PC-3 (cell line): ENCODE measurements at regions not wholly inside any gene's neighbourhood (a gene's known extent, or its start where the extent isn't known, plus 50 kb on each side); places are given as distances from the start of the nearest gene placed in this dataset.

Experiments
- ATAC-seq: fragments of 200-7000 bp; cut with Tn5 transposase; 2 replicates; pipeline ENCODE4 v1.9.1; 2020; ENCODE audit warnings: mild to moderate bottlenecking, moderate library complexity
- BruUV-seq: library from RNA; stranded (reverse); fragments of 400-500 nt; replicated peaks from 2 replicates; lab custom pipeline; 2021; lab: Mats Ljungman, UMichigan
- CTCF ChIA-PET: fragments of 300-600 bp; sonication (Branson Sonifier 250); formaldehyde crosslinking; loops from one replicate; lab custom pipeline; 2022; ENCODE audit warnings: antibody characterized with exemption; lab: Charles Lee
- POLR2A ChIA-PET: fragments of 300-600 bp; sonication (Branson Sonifier 250); formaldehyde crosslinking; loops from one replicate; lab custom pipeline; 2022; ENCODE audit warnings: antibody characterized with exemption; ENCODE audit not compliant: unreplicated experiment; lab: Charles Lee
- DNase-seq: peaks from one replicate; pipeline ENCODE4 v3.0.0-alpha.2; 2015
- H2AFZ ChIP-seq: fragments of 300-600 bp; sonication (generic); 2 replicates; pipeline ENCODE4 v1.6.0; 2016; ENCODE audit warnings: antibody characterized with exemption, low read length
- H3F3A ChIP-seq: fragments of 300-600 bp; sonication (generic); one replicate; pipeline ENCODE4 v1.6.0; 2017; ENCODE audit warnings: antibody characterized with exemption, low read length, control low read depth, mild to moderate bottlenecking; ENCODE audit not compliant: unreplicated experiment
- H3K27ac ChIP-seq: fragments of 300-600 bp; sonication (generic); 2 replicates; pipeline ENCODE4 v1.5.1; 2016; ENCODE audit warnings: mild to moderate bottlenecking, low read length
- H3K27me3 ChIP-seq: fragments of 300-600 bp; sonication (generic); 2 replicates; pipeline ENCODE4 v1.6.1; 2016; ENCODE audit warnings: low read length, mixed read lengths
- H3K36me3 ChIP-seq: fragments of 300-600 bp; sonication (generic); 2 replicates; pipeline ENCODE4 v1.6.1; 2016; ENCODE audit warnings: low read depth, mixed run types, low read length, mixed read lengths
- H3K4me1 ChIP-seq: fragments of 300-600 bp; sonication (generic); 2 replicates; pipeline ENCODE4 v1.5.1; 2016; ENCODE audit warnings: low read length; ENCODE audit not compliant: insufficient read depth
- H3K4me2 ChIP-seq: fragments of 300-600 bp; sonication (generic); 2 replicates; pipeline ENCODE4 v1.6.0; 2016; ENCODE audit warnings: low read length
- H3K4me3 ChIP-seq: fragments of 300-600 bp; sonication (generic); 2 replicates; pipeline ENCODE4 v1.5.1; 2016; ENCODE audit warnings: mild to moderate bottlenecking, low read length, mixed read lengths
- H3K79me2 ChIP-seq: fragments of 300-600 bp; sonication (generic); 2 replicates; pipeline ENCODE4 v1.6.1; 2017; ENCODE audit warnings: low read length, mixed read lengths
- H3K9ac ChIP-seq: fragments of 300-600 bp; sonication (generic); 2 replicates; pipeline ENCODE4 v1.6.0; 2016; ENCODE audit warnings: mild to moderate bottlenecking, low read length
- H3K9me2 ChIP-seq: fragments of 300-600 bp; sonication (generic); replicated peaks from 2 replicates; pipeline ENCODE4 v1.6.1; 2016; ENCODE audit warnings: mixed run types, low read length, mixed read lengths
- H3K9me3 ChIP-seq: fragments of 300-600 bp; sonication (generic); 2 replicates; pipeline ENCODE4 v1.6.1; 2016; ENCODE audit warnings: low read length, mixed read lengths
- H4K20me1 ChIP-seq: fragments of 300-600 bp; sonication (generic); 2 replicates; pipeline ENCODE4 v1.6.1; 2016; ENCODE audit warnings: low read length, mixed read lengths
- EZH2 ChIP-seq: fragments of 300-600 bp; sonication (generic); IDR thresholded peaks from one replicate; pipeline ENCODE4 v1.6.1; 2017; ENCODE audit warnings: antibody characterized with exemption, mild to moderate bottlenecking, low read length; ENCODE audit not compliant: unreplicated experiment
- EZH2phosphoT487 ChIP-seq: fragments of 300-600 bp; sonication (generic); IDR thresholded peaks from 2 replicates; pipeline ENCODE4 v1.6.1; 2018; ENCODE audit warnings: mild to moderate bottlenecking, antibody characterized with exemption, low read length, borderline replicate concordance
- intact Hi-C: fragments of 100-400 bp; cut with micrococcal nuclease; formaldehyde crosslinking; loops from 2 replicates; pipeline ENCODE4 v1.9.0; 2023
- TF ChIP-seq, protein P1 (sequence below): fragments of 300-600 bp; sonication (generic); conservative IDR thresholded peaks from 2 replicates; pipeline ENCODE4 v1.5.1; 2017; ENCODE audit warnings: antibody characterized with exemption, low read depth, mild to moderate bottlenecking, low read length

DNA sequence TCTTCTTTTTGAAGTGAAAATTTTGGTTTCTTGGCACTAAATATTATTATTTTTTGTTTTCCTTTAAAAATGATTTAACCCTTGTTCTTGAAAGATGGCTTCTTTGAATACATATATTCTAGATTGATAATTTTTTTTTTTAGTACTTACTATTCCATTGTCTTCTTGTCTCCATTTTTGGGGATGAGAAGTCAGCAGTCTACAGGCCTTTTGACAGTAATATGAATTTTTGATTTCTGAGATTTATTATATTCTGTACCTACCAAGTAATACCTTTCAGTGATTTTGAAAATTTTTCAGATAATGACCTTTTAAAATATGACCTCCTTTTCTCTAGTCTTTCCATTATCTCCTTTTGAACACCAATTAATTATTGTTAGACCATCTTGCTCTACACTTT is 294.1 kb upstream of the LARGE1 start:
- Histone ChIP-seq H3K79me2 (no peaks in the 10 kb centered on the region), H3K9ac (no peak overlapping the region), H3K4me2 (no peak overlapping the region), H3K27ac (no peak overlapping the region), H3K4me3 (no peak overlapping the region), H3K9me2 (no peaks in the 10 kb centered on the region), H3F3A (no peaks in the 10 kb centered on the region), H3K9me3 (0 out of 2 replicates have a peak, but pooled peaks cover 4% of the 10 kb centered on the region), H3K4me1 (no peaks in the 10 kb centered on the region), H4K20me1 (no peaks in the 10 kb centered on the region), H2AFZ (no peak overlapping the region), H3K27me3 (no peaks in the 10 kb centered on the region), H3K36me3 (no peaks in the 10 kb centered on the region)
- intact Hi-C loops: no loop called here
- ATAC-seq (no peak), DNase-seq (no peak)
- POLR2A ChIA-PET: no interaction called here
- no TSS peak for BruUV-seq
- CTCF ChIA-PET: no interaction called here
- TF ChIP-seq EZH2 (no peak), EZH2phosphoT487 (no peak)
- TF ChIP-seq, protein P1, sequence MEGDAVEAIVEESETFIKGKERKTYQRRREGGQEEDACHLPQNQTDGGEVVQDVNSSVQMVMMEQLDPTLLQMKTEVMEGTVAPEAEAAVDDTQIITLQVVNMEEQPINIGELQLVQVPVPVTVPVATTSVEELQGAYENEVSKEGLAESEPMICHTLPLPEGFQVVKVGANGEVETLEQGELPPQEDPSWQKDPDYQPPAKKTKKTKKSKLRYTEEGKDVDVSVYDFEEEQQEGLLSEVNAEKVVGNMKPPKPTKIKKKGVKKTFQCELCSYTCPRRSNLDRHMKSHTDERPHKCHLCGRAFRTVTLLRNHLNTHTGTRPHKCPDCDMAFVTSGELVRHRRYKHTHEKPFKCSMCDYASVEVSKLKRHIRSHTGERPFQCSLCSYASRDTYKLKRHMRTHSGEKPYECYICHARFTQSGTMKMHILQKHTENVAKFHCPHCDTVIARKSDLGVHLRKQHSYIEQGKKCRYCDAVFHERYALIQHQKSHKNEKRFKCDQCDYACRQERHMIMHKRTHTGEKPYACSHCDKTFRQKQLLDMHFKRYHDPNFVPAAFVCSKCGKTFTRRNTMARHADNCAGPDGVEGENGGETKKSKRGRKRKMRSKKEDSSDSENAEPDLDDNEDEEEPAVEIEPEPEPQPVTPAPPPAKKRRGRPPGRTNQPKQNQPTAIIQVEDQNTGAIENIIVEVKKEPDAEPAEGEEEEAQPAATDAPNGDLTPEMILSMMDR: no peak

DNA sequence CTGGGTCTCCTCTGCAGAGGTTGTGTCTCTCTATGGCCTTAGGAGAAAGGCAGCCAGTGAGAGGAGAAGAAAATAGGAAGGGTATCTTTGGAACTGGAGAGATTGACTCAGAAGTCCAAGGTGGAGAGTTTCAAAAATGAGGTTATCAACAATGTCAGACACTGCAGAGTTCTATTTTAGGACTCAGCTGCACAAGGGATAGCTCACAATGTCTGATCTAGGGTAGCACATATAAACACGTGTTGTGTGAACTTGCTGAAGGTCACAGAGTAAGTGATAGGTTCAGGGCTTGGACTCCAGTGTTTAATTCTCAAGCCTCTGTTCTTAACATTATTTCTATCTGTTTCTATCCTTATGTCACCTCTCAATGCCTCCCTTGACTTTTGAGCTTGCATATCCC is 305.0 kb upstream of the LARGE1 start:
- no peak overlapping the region for H2AFZ ChIP-seq
- intact Hi-C loops: no loop called here
- no peaks in the 10 kb centered on the region for H3K4me1 ChIP-seq
- H3K9me2 ChIP-seq: no peaks in the 10 kb centered on the region
- no peak overlapping the region for H3K4me3 ChIP-seq
- no peaks in the 10 kb centered on the region for H3K36me3 ChIP-seq
- H3F3A ChIP-seq: no peaks in the 10 kb centered on the region
- 0 out of 2 replicates have a peak, but pooled peaks cover 6% of the 10 kb centered on the region for H3K9me3 ChIP-seq
- no peak overlapping the region for H3K9ac ChIP-seq
- no peaks in the 10 kb centered on the region for H3K79me2 ChIP-seq
- POLR2A ChIA-PET: no interaction called here
- TF ChIP-seq EZH2 (no peak), EZH2phosphoT487 (no peak)
- TF ChIP-seq, protein P1: no peak
- H3K27ac ChIP-seq: no peak overlapping the region
- CTCF ChIA-PET: no interaction called here
- no TSS peak for BruUV-seq
- DNase-seq: no peak
- no peak for ATAC-seq
- no peak overlapping the region for H3K4me2 ChIP-seq
- no peaks in the 10 kb centered on the region for H3K27me3 ChIP-seq
- H4K20me1 ChIP-seq: no peaks in the 10 kb centered on the region

DNA sequence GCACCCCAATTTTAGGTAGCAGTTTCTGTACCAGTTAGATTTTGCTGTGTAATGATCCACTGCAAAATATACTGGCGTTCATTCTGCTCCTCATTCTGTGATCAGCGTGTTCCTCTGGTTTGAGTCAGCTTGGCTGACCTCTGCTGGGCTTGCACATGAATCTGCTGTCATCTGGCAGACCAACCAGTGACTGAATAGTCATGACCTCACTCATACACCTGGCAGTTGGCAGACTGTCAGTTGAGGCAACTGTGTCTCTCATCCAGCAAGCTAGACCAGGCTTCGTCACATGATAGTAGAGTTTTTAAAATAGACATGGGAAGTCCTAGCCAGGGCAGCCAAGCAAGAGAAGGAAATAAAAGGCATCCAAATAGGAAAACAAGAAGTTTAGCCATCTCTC is 316.3 kb upstream of the LARGE1 start:
- Histone ChIP-seq H2AFZ (no peak overlapping the region), H3K4me2 (no peak overlapping the region), H3K9ac (no peak overlapping the region), H4K20me1 (no peaks in the 10 kb centered on the region), H3K9me3 (0 out of 2 replicates have a peak, but pooled peaks cover 4% of the 10 kb centered on the region), H3F3A (no peaks in the 10 kb centered on the region), H3K4me3 (no peak overlapping the region), H3K9me2 (no peaks in the 10 kb centered on the region), H3K27ac (no peak overlapping the region), H3K36me3 (no peaks in the 10 kb centered on the region), H3K4me1 (no peaks in the 10 kb centered on the region), H3K27me3 (no peaks in the 10 kb centered on the region), H3K79me2 (no peaks in the 10 kb centered on the region)
- DNase-seq: no peak
- TF ChIP-seq EZH2: no peak
- TF ChIP-seq, protein P1: no peak
- no peak for TF ChIP-seq EZH2phosphoT487
- BruUV-seq: no TSS peak
- no peak for ATAC-seq
- intact Hi-C loops: no loop called here
- ChIA-PET CTCF (no interaction called here), POLR2A (no interaction called here)
